Prostate gland (tissue), 2 donors: ENCODE measurements at regions not wholly inside any gene's neighbourhood (a gene's known extent, or its start where the extent isn't known, plus 50 kb on each side); places are given as distances from the start of the nearest gene placed in this dataset.

ENCODE experiments used
- POLR2A ChIP-seq: fragments of 450-650 bp; IDR thresholded peaks from one replicate; pipeline ENCODE4 v1.6.1; 2016; ENCODE audit warnings: antibody characterized with exemption, mild to moderate bottlenecking
- POLR2AphosphoS5 ChIP-seq: sonication (generic); formaldehyde crosslinking; IDR thresholded peaks from one replicate; pipeline ENCODE4 v1.6.1; 2017; ENCODE audit warnings: antibody characterized with exemption
- TF ChIP-seq, protein P1 (sequence below), 4 experiments: fragments of 200-600 bp in 2 of 4; fragments of 450-650 bp in 2 of 4; sonication (generic) in 2 of 4; IDR thresholded peaks; 1 replicate in 3 of 4; 2 replicates in 1 of 4; pipeline ENCODE4 v1.5.1; 2016 to 2019; ENCODE audit warnings: antibody characterized with exemption in 4 of 4, mild to moderate bottlenecking in 2 of 4, moderate library complexity in 2 of 4

DNA sequence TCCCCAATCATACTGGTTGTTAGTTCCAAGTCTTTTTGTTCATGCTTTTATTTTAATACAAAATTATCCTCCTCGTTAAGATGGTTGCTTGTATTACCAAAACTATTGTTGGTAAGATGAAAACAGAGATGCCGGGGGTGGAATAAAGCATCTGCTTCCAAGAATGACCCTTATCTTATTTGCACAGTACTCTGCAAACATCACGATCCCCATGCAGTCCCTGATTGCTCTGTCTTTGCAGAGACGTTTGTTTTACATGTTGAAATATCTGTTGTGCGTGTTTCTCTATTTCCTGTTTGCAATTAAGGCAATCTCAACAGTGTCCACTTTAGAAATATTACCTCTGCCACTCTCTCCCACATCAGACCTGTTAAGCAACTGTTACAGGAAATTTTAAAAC lies 141.3 kb upstream of the NCAM2 start:
- TF ChIP-seq, protein P1, sequence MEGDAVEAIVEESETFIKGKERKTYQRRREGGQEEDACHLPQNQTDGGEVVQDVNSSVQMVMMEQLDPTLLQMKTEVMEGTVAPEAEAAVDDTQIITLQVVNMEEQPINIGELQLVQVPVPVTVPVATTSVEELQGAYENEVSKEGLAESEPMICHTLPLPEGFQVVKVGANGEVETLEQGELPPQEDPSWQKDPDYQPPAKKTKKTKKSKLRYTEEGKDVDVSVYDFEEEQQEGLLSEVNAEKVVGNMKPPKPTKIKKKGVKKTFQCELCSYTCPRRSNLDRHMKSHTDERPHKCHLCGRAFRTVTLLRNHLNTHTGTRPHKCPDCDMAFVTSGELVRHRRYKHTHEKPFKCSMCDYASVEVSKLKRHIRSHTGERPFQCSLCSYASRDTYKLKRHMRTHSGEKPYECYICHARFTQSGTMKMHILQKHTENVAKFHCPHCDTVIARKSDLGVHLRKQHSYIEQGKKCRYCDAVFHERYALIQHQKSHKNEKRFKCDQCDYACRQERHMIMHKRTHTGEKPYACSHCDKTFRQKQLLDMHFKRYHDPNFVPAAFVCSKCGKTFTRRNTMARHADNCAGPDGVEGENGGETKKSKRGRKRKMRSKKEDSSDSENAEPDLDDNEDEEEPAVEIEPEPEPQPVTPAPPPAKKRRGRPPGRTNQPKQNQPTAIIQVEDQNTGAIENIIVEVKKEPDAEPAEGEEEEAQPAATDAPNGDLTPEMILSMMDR (IDR thresholded peaks at IDR 0.05): no peak
- TF ChIP-seq POLR2AphosphoS5: no peak
- TF ChIP-seq POLR2A: no peak
